ACC112 (cell line): ENCODE measurements at regions not wholly inside any gene's neighbourhood (a gene's known extent, or its start where the extent isn't known, plus 50 kb on each side); places are given as distances from the start of the nearest gene placed in this dataset.

Source experiments
- H2AFZ ChIP-seq: fragments of 200-600 bp; sonication (generic); one replicate; pipeline ENCODE4 v1.6.0; 2017; ENCODE audit warnings: antibody characterized with exemption, low read length; ENCODE audit not compliant: unreplicated experiment
- H3K27ac ChIP-seq: fragments of 200-600 bp; sonication (generic); 2 replicates; pipeline ENCODE4 v1.5.1; 2014; ENCODE audit warnings: low read depth, mild to moderate bottlenecking, antibody characterized with exemption, low read length, moderate library complexity
- H3K27me3 ChIP-seq: fragments of 200-600 bp; sonication (generic); 2 replicates; pipeline ENCODE4 v1.6.1; 2014; ENCODE audit warnings: mild to moderate bottlenecking, antibody characterized with exemption, low read length, moderate library complexity, mixed read lengths; ENCODE audit not compliant: insufficient read depth
- H3K36me3 ChIP-seq: fragments of 200-600 bp; sonication (generic); 2 replicates; pipeline ENCODE4 v1.6.1; 2016; ENCODE audit warnings: mild to moderate bottlenecking, antibody characterized with exemption, low read length, moderate library complexity, mixed read lengths; ENCODE audit not compliant: insufficient read depth
- H3K4me1 ChIP-seq: fragments of 200-600 bp; sonication (generic); one replicate; pipeline ENCODE4 v1.6.1; 2016; ENCODE audit warnings: low read length, mixed read lengths; ENCODE audit not compliant: insufficient read depth, unreplicated experiment, control insufficient read depth
- H3K4me3 ChIP-seq: fragments of 200-600 bp; sonication (generic); 2 replicates; pipeline ENCODE4 v1.5.1; 2014; ENCODE audit warnings: mild to moderate bottlenecking, low read depth, low read length
- H3K79me2 ChIP-seq: fragments of 200-600 bp; sonication (generic); one replicate; pipeline ENCODE4 v1.6.0; 2016; ENCODE audit warnings: low read length; ENCODE audit not compliant: control insufficient read depth, unreplicated experiment, insufficient read depth

DNA sequence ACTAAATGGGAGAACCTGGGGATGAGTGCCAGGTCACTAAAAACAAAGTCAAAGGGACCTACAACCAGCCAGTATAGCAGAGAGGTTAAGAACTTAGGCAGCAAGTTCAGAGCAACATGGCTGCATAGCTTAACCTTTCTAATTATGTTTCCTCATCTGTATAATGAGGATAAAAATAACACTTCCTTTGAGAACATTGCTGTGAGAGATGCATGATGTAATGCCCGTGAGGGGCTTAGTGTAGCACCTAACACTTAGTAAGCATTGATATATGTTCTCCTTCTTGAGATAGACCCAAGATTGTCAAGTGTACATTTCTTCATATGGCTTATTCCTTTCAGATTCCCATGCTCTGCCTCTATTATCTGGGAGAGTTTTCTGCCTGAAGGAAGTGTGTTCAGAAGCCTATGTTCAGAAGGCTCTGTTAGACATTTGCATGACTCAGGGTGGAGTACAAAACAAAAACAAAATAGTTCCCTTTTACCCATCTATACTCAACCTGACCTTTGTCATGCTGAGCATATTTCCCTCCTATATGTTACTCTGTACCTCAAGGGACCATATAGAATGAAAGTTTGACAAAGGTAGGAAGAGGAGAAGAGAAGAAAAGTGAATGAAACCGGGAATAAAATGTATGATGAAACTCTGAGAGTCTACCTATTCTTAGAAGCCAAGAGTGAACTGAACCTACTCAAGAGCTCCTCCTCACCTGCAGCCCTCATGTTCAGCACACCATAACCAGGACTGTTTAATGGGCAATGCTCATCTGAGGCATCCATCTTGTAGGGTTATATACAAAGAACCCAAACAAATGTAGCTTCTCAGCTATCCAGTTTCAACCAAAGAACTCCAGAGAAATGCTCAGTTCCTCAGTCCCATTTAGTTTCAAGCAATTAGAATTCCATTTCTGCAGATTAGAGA, 70.7 kb upstream of the KCNMB2 start:
- Histone ChIP-seq H3K27ac (no peak overlapping the region), H3K36me3 (no peaks in the 10 kb centered on the region), H3K79me2 (no peaks in the 10 kb centered on the region), H3K27me3 (peaks cover 20% of the 10 kb centered on the region), H2AFZ (no peak overlapping the region), H3K4me1 (no peaks in the 10 kb centered on the region), H3K4me3 (no peak overlapping the region)

DNA sequence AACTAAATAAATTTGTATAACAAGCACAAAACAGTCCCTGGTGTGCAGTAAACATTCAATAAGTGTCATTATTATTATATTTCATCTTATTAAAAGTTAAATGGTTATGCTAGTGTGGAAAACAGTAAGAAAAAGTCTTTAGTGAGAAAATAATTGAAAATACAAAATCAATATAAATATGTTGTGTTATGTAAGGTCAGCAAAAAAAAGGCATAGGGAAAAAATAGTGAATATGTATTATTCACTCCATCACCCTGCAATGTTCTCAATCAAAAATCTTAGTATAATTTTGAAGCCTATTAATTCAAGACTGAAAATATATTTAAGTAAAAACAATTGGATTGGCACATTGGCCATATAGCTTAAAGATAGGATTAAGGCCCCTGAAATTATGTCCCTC, 63.3 kb upstream of the KCNMB2 start:
- Histone ChIP-seq H3K27ac (no peak overlapping the region), H3K36me3 (no peaks in the 10 kb centered on the region), H2AFZ (no peak overlapping the region), H3K4me1 (no peaks in the 10 kb centered on the region), H3K27me3 (no peaks in the 10 kb centered on the region), H3K79me2 (no peaks in the 10 kb centered on the region), H3K4me3 (no peak overlapping the region)

DNA sequence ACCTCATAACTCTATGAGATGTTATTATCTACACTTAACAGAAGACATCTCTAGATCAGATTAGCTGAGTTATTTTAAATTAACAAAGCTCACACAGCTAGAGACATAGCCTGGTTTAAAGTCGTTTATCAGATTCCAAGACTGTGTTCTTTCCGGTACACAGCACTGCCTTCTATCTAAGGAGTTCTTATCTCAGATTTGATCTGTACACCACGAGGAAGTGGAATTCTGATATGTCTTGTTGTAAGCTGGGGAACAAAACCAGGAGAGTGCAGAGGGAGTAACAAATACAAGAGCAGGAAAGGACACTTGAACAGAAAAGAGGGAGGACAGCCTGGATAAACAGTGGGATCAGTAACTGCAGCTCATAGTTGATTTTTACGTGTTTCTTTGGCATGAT, 61.7 kb upstream of the KCNMB2 start:
- H3K79me2 ChIP-seq: no peaks in the 10 kb centered on the region
- H3K4me3 ChIP-seq: no peak overlapping the region
- H3K27ac ChIP-seq: no peak overlapping the region
- H3K27me3 ChIP-seq: no peaks in the 10 kb centered on the region
- H3K36me3 ChIP-seq: no peaks in the 10 kb centered on the region
- no peak overlapping the region for H2AFZ ChIP-seq
- no peaks in the 10 kb centered on the region for H3K4me1 ChIP-seq

DNA sequence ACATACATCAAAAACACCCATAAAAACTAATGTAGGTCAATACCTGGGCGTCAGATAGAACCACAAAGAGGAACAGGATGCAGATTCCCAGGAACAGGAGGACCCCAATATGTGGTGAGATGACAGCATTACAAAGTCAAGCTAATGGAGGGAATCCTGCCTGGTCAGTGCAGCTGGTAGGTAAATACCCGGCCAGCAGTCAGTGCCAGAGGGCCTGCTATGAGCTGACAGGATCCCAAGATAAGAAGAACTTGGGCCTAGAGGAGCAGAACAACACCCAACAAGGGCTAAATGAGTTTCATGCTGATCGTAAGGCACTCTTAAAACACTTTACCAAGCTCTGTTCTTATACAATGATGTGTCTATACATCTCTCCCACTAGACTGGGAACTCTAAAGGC, 61.2 kb upstream of the KCNMB2 start:
- Histone ChIP-seq H3K4me3 (no peak overlapping the region), H3K27me3 (no peaks in the 10 kb centered on the region), H2AFZ (no peak overlapping the region), H3K27ac (no peak overlapping the region), H3K79me2 (no peaks in the 10 kb centered on the region), H3K36me3 (no peaks in the 10 kb centered on the region), H3K4me1 (no peaks in the 10 kb centered on the region)

DNA sequence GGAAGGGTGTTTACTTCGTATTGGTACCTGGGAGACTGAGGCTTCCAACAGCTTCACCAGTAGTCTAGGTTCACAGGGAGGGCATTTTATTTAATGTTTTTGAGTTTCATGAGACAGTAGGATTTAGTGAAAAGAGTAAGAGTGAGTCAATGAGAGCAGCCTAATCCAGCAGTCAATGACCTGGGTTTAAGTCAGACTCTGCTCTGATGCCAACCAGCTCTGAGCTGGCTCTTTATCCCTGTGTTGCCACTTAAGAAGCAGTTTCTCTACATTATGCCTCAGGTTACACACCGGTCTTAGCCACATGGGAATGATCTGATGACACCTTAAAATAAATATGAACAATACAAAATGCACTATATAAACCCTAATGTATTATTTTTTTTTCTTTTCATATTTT, 59.4 kb upstream of the KCNMB2 start:
- Histone ChIP-seq H3K79me2 (no peaks in the 10 kb centered on the region), H3K27me3 (no peaks in the 10 kb centered on the region), H3K4me3 (no peak overlapping the region), H2AFZ (no peak overlapping the region), H3K4me1 (no peaks in the 10 kb centered on the region), H3K36me3 (no peaks in the 10 kb centered on the region), H3K27ac (no peak overlapping the region)

DNA sequence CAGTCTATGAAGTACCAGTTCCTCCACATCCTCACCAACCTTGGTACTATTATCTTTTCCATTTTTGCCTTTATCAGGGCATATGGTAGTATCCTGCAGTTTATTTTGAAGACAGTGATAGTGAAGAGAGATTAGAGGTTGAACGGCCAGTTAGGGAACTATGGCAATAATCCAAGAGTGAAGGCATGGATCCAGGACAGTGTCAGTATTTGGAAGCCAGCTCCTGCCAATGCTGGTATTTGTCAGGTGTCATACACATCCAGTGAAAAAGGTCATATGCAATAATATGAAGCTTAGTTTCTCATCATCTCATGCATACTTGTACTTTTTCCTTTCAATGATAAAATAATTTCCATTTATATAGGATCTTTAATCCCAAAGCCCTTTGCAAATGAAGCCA, 56.8 kb upstream of the KCNMB2 start:
- H3K36me3 ChIP-seq: no peaks in the 10 kb centered on the region
- no peaks in the 10 kb centered on the region for H3K4me1 ChIP-seq
- H3K4me3 ChIP-seq: no peak overlapping the region
- no peak overlapping the region for H3K27ac ChIP-seq
- H2AFZ ChIP-seq: no peak overlapping the region
- peaks cover 6% of the 10 kb centered on the region; the same call in 1 of the 2 replicates for H3K27me3 ChIP-seq
- no peaks in the 10 kb centered on the region for H3K79me2 ChIP-seq

DNA sequence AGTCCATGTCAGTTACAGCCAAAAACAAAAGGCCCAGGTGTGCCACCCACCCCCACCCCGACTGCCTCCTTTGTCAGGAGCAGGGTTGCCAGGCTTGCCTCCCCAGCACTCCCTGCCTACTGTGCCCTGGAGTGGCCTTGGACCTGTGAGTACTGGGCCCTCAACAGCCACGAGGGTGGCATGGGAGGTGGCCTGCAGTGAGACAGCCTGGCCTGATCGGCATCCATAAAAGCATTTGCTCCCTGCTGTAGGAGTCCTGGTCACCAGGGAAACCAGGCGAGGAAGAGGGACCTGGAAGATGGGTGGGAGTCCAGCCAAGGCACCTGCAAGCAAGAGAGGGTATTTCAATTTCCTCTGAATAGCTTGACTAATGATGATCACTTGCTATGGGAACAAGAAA, 56.4 kb upstream of the KCNMB2 start:
- H3K79me2 ChIP-seq: no peaks in the 10 kb centered on the region
- peaks cover 8% of the 10 kb centered on the region; the same call in 1 of the 2 replicates for H3K27me3 ChIP-seq
- H3K36me3 ChIP-seq: no peaks in the 10 kb centered on the region
- H3K4me1 ChIP-seq: no peaks in the 10 kb centered on the region
- H3K4me3 ChIP-seq: no peak overlapping the region
- H2AFZ ChIP-seq: no peak overlapping the region
- no peak overlapping the region for H3K27ac ChIP-seq

DNA sequence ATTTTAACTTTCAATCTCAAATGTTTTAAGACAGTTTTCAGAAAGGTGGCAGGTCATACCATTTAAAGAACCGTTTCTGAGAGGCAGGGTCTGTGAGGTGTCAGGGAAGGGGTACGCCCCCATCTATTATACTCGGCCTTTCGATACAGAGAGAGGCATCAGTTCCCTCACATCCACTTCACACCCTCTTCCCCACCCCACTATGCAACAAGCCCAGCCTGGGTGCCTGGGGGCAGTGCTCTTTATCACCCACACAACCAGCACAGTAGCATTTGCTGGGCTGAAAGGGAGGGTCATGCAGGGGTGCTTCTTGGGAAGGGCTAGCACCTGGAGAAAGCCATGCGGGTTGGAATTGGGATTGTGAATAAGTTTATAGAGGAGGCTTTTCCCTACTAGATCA, 56.0 kb upstream of the KCNMB2 start:
- Histone ChIP-seq H2AFZ (no peak overlapping the region), H3K79me2 (no peaks in the 10 kb centered on the region), H3K36me3 (no peaks in the 10 kb centered on the region), H3K4me1 (no peaks in the 10 kb centered on the region), H3K27ac (no peak overlapping the region), H3K27me3 (peaks cover 8% of the 10 kb centered on the region; the same call in 1 of the 2 replicates), H3K4me3 (no peak overlapping the region)

DNA sequence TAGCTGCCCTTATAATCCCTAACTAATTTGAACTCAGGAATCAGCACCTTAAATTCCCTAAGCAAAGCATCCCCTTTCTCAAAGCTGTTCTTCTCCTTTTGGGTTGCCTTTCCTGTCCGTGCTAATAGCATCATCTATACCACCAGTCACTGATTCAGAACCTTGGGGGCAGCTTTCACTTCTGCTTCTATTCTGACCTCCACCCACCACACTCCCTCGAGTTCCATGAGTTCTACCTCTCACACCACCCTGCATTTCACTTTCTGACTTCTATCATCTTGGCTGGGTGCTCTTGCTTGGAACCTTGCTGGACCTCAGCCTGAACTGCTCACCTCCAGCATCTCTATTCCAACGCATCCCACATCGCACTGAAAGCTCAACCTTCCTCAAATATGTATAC, 55.4 kb upstream of the KCNMB2 start:
- no peaks in the 10 kb centered on the region for H3K36me3 ChIP-seq
- no peaks in the 10 kb centered on the region for H3K4me1 ChIP-seq
- H3K79me2 ChIP-seq: no peaks in the 10 kb centered on the region
- H2AFZ ChIP-seq: no peak overlapping the region
- no peak overlapping the region for H3K4me3 ChIP-seq
- H3K27me3 ChIP-seq: peaks cover 8% of the 10 kb centered on the region; the same call in 1 of the 2 replicates
- H3K27ac ChIP-seq: no peak overlapping the region

DNA sequence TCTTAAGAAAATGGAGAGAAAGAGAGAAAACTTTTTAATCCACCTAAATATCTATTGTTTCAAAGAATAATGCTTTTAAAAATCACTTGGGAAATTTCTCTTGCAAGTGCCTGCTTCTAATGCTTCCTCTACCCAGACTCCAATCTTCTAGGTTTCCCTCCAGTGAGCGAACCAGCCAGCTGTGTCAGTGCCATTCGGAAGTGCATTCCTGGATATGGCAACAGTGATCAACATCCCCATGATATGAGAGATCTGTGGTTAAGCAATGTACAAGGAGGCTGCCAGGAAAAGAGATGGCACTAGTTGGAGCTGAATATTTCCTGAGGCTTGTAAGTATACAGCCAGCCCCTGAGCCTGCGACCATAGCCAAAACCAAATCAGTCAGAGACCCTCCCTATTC, 53.3 kb upstream of the KCNMB2 start:
- Histone ChIP-seq H3K4me3 (no peak overlapping the region), H3K4me1 (no peaks in the 10 kb centered on the region), H3K36me3 (no peaks in the 10 kb centered on the region), H3K27me3 (peaks cover 8% of the 10 kb centered on the region; the same call in 1 of the 2 replicates), H3K79me2 (no peaks in the 10 kb centered on the region), H2AFZ (no peak overlapping the region), H3K27ac (no peak overlapping the region)

DNA sequence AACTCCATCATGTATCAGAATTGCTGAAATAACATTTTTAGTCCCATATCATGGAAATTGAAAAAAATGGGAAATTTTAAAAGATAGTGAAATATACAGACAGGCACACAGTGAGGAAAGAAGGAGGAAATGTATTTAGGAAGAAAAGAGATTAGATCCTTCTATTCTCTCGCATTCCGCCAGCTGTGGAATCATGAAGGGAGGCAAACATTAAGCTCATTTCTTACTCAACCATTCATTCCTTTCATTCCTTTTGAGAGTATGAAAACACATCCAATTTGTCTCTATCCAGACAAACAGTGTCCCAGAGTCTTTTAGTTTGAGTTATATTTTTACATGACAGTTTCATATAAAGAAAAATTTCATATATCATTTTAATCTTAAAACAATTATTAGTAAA, 52.5 kb upstream of the KCNMB2 start:
- Histone ChIP-seq H3K36me3 (no peaks in the 10 kb centered on the region), H3K4me3 (no peak overlapping the region), H3K27me3 (peaks cover 8% of the 10 kb centered on the region; the same call in 1 of the 2 replicates), H3K4me1 (no peaks in the 10 kb centered on the region), H3K79me2 (no peaks in the 10 kb centered on the region), H2AFZ (no peak overlapping the region), H3K27ac (no peak overlapping the region)
